ENCODE measurements at regions not wholly inside any gene's neighbourhood (a gene's known extent, or its start where the extent isn't known, plus 50 kb on each side); places are given as distances from the start of the nearest gene placed in this dataset.

DNA sequence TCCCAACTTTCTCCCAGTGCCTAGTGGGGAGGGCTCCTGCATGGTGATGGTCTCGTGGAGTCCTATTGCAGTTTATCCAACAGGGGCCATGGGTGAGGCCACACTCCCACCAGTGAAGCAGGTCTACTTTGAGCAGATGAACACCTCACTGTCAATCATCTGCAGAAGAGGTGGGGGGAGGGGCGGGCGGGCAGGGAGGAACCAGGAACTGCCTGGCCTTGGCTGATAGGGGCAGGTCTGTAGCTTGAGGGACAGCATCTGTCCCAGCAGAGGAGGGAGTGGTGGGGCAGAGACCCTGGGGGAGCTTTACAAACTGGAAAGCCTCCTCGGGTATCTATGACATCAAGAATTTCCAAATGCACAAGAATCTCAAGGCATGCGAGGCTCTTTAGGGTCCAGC lies 58.7 kb upstream of the ZNF423 start:
- TF ChIP-seq CTCF (IDR thresholded peaks at IDR 0.05; ENCODE audit: insufficient read depth, low read depth, low read length) (no peak), EZH2 (IDR thresholded peaks at IDR 0.05; ENCODE audit: insufficient read depth, low read length) (no peak)

All from astrocyte (in vitro differentiated cells and primary cell).